Endothelial cell of umbilical vein (primary cell): ENCODE measurements at regions not wholly inside any gene's neighbourhood (a gene's known extent, or its start where the extent isn't known, plus 50 kb on each side); places are given as distances from the start of the nearest gene placed in this dataset.

Experiments
- EZH2 ChIP-seq: IDR thresholded peaks from 2 replicates; pipeline ENCODE4 v1.6.1; 2012; ENCODE audit warnings: borderline replicate concordance, low read depth, mild to moderate bottlenecking, moderate library complexity, low read length, inconsistent platforms; ENCODE audit not compliant: severe bottlenecking
- FOS ChIP-seq: IDR thresholded peaks from 2 replicates; pipeline ENCODE4 v1.6.1; 2011; ENCODE audit warnings: mild to moderate bottlenecking, low read length, moderate library complexity, borderline replicate concordance; ENCODE audit not compliant: insufficient read depth
- GATA2 ChIP-seq: IDR thresholded peaks from 2 replicates; pipeline ENCODE4 v1.7.0; 2011; ENCODE audit warnings: low read depth, mild to moderate bottlenecking, moderate library complexity, mixed read lengths, low read length; ENCODE audit not compliant: insufficient read length, insufficient read depth
- MYC ChIP-seq: IDR thresholded peaks from one replicate; pipeline ENCODE4 v1.6.1; 2011; ENCODE audit warnings: mild to moderate bottlenecking, low read depth, low read length
- POLR2A ChIP-seq: IDR thresholded peaks from 2 replicates; pipeline ENCODE4 v1.6.1; 2012; ENCODE audit warnings: low read depth, mild to moderate bottlenecking, control low read depth, low read length
- POLR2AphosphoS5 ChIP-seq: IDR thresholded peaks from 2 replicates; pipeline ENCODE4 v1.6.1; 2012; ENCODE audit warnings: low read depth, mild to moderate bottlenecking, control low read depth, low read length, moderate library complexity; ENCODE audit not compliant: insufficient read depth
- TF ChIP-seq, protein P1 (sequence below), 2 donors: IDR thresholded peaks; 1 replicate in 1 of 2; 2 replicates in 1 of 2; pipeline ENCODE4 v1.5.1; 2011; ENCODE audit warnings: low read length in 2 of 2, mild to moderate bottlenecking in 2 of 2, moderate library complexity in 2 of 2, control low read depth in 1 of 2, inconsistent platforms in 1 of 2, low read depth in 1 of 2; ENCODE audit not compliant: insufficient read depth in 1 of 2; ENCODE audit errors: extremely low read depth in 1 of 2
- TF ChIP-seq, protein P2 (sequence below): IDR thresholded peaks from 2 replicates; pipeline ENCODE4 v1.6.1; 2011; ENCODE audit not compliant: insufficient read depth, insufficient read length

DNA sequence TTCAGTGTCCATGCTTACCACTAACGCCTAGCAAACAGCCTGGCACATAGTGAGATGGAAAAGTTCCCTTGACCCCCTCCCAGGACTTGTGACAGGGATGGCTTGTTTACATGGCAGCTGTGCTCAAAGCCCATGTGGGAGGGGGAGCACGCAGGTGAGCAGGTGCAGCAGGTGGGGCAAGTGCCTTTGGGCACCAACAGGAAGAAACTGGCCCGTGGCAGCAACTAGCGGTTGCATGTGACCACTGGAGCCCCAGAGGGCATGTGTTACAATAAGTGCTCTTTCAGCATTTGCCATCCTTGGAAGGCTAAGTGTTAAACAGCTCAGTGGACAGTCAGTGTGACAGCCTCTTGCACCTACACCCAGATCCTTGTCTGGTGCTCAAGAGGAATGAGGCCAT lies 734.6 kb downstream of the TUSC7 start:
- TF ChIP-seq, protein P1, sequence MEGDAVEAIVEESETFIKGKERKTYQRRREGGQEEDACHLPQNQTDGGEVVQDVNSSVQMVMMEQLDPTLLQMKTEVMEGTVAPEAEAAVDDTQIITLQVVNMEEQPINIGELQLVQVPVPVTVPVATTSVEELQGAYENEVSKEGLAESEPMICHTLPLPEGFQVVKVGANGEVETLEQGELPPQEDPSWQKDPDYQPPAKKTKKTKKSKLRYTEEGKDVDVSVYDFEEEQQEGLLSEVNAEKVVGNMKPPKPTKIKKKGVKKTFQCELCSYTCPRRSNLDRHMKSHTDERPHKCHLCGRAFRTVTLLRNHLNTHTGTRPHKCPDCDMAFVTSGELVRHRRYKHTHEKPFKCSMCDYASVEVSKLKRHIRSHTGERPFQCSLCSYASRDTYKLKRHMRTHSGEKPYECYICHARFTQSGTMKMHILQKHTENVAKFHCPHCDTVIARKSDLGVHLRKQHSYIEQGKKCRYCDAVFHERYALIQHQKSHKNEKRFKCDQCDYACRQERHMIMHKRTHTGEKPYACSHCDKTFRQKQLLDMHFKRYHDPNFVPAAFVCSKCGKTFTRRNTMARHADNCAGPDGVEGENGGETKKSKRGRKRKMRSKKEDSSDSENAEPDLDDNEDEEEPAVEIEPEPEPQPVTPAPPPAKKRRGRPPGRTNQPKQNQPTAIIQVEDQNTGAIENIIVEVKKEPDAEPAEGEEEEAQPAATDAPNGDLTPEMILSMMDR (IDR thresholded peaks at IDR 0.05; ENCODE audit: extremely low read depth in 1 of 2, insufficient read depth in 1 of 2, low read depth in 1 of 2, low read length in 2 of 2): no peak
- TF ChIP-seq POLR2A (no peak), EZH2 (no peak), POLR2AphosphoS5 (no peak), MYC (no peak), FOS (no peak), GATA2 (no peak)
- TF ChIP-seq, protein P2, sequence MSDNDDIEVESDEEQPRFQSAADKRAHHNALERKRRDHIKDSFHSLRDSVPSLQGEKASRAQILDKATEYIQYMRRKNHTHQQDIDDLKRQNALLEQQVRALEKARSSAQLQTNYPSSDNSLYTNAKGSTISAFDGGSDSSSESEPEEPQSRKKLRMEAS: no peak
